ENCODE measurements at regions not wholly inside any gene's neighbourhood (a gene's known extent, or its start where the extent isn't known, plus 50 kb on each side); places are given as distances from the start of the nearest gene placed in this dataset.

GRCh38 chr3:67093305-67093704 is 95.2 kb downstream of the KBTBD8 start:
- no peak for TF ChIP-seq CTCF (IDR thresholded peaks at IDR 0.05)
- no peak for TF ChIP-seq EZH2 (IDR thresholded peaks at IDR 0.05; ENCODE audit: borderline replicate concordance, insufficient read depth, low read depth, low read length, poor library complexity, severe bottlenecking)
- H3K4me2 ChIP-seq (replicated peaks; ENCODE audit: low read depth, low read length, poor library complexity, severe bottlenecking), result no peak overlapping the region
- WGBS (ENCODE audit: insufficient coverage), result no CpG with 5 or more reads among the region's 1 CpG
- no peak overlapping the region for H3K27ac Mint-ChIP-seq
- H3K79me2 ChIP-seq (ENCODE audit: control insufficient read depth, insufficient read depth, low read length), result no peaks in the 10 kb centered on the region
- intact Hi-C loops (cut with micrococcal nuclease), result no loop called here
- no peak overlapping the region for H3K4me3 ChIP-seq (ENCODE audit: control extremely low read depth in 1 of 5, extremely low read depth in 1 of 5, insufficient read depth in 1 of 5, low read depth in 2 of 5, low read length in 4 of 5)
- H3K9ac ChIP-seq (ENCODE audit: low read length), result no peak overlapping the region
- H3K4me3 Mint-ChIP-seq, result no peak overlapping the region
- no peaks in the 10 kb centered on the region for H3K27me3 ChIP-seq (replicated peaks in 1 of 4; ENCODE audit: control extremely low read depth in 1 of 4, control insufficient read depth in 3 of 4, insufficient read depth in 4 of 4, low read length in 3 of 4)
- no peaks in the 10 kb centered on the region for H3K9me3 ChIP-seq (ENCODE audit: control extremely low read depth in 1 of 3, control insufficient read depth in 2 of 3, insufficient read depth in 1 of 3, low read length in 2 of 3)
- no peak for ATAC-seq (ENCODE audit: low read depth)
- DNase-seq, result no peak
- no peaks in the 10 kb centered on the region for H3K9me3 Mint-ChIP-seq (ENCODE audit: insufficient read depth)
- no peak overlapping the region for H3K27ac ChIP-seq (ENCODE audit: low read length in 2 of 2)
- H3K4me1 ChIP-seq (ENCODE audit: control insufficient read depth in 2 of 2, insufficient read depth in 2 of 2, low read length in 2 of 2), result no peaks in the 10 kb centered on the region
- no peaks in the 10 kb centered on the region for H3K4me1 Mint-ChIP-seq
- no peaks in the 10 kb centered on the region for H4K20me1 ChIP-seq (ENCODE audit: control insufficient read depth, insufficient read depth, low read length, poor library complexity, severe bottlenecking)
- no peaks in the 10 kb centered on the region for H3K36me3 ChIP-seq (replicated peaks in 1 of 2; ENCODE audit: control extremely low read depth in 1 of 2, control insufficient read depth in 1 of 2, extremely low read depth in 1 of 2, insufficient read depth in 2 of 2, low read length in 1 of 2)
- no peak overlapping the region for H2AFZ ChIP-seq (ENCODE audit: insufficient read depth, low read depth, low read length, poor library complexity, severe bottlenecking)
- H3K27me3 Mint-ChIP-seq, result peaks cover 4% of the 10 kb centered on the region
- ChIA-PET CTCF (interaction anchor here (0.9 to 1.4 kb wide), 3 partner anchors 16 to 103 kb away, joined by 3 to 5 read pairs (median 3); no protein-coding TSS in a partner anchor), POLR2A (no interaction called here)

- POLR2A ChIA-PET, result no interaction called here
- no peak for TF ChIP-seq EZH2 (IDR thresholded peaks at IDR 0.05; ENCODE audit: borderline replicate concordance, insufficient read depth, low read depth, low read length, poor library complexity, severe bottlenecking)
- no peak for TF ChIP-seq CTCF (IDR thresholded peaks at IDR 0.05)
These were observed 96.1 kb downstream of the KBTBD8 start for GRCh38 chr3:67094167-67094566.

More at GRCh38 chr3:67094167-67094566, 96.1 kb downstream of the KBTBD8 start:
- Histone ChIP-seq H3K36me3 (replicated peaks in 1 of 2; ENCODE audit: control extremely low read depth in 1 of 2, control insufficient read depth in 1 of 2, extremely low read depth in 1 of 2, insufficient read depth in 2 of 2, low read length in 1 of 2) (no peaks in the 10 kb centered on the region), H2AFZ (ENCODE audit: insufficient read depth, low read depth, low read length, poor library complexity, severe bottlenecking) (no peak overlapping the region), H3K27me3 (replicated peaks in 1 of 4; ENCODE audit: control extremely low read depth in 1 of 4, control insufficient read depth in 3 of 4, insufficient read depth in 4 of 4, low read length in 3 of 4) (no peaks in the 10 kb centered on the region), H4K20me1 (ENCODE audit: control insufficient read depth, insufficient read depth, low read length, poor library complexity, severe bottlenecking) (no peaks in the 10 kb centered on the region), H3K4me1 (ENCODE audit: control insufficient read depth in 2 of 2, insufficient read depth in 2 of 2, low read length in 2 of 2) (no peaks in the 10 kb centered on the region), H3K9ac (ENCODE audit: low read length) (no peak overlapping the region), H3K4me2 (replicated peaks; ENCODE audit: low read depth, low read length, poor library complexity, severe bottlenecking) (no peak overlapping the region), H3K79me2 (ENCODE audit: control insufficient read depth, insufficient read depth, low read length) (no peaks in the 10 kb centered on the region), H3K4me3 (ENCODE audit: control extremely low read depth in 1 of 5, extremely low read depth in 1 of 5, insufficient read depth in 1 of 5, low read depth in 2 of 5, low read length in 4 of 5) (no peak overlapping the region), H3K9me3 (ENCODE audit: control extremely low read depth in 1 of 3, control insufficient read depth in 2 of 3, insufficient read depth in 1 of 3, low read length in 2 of 3) (no peaks in the 10 kb centered on the region), H3K27ac (ENCODE audit: low read length in 2 of 2) (no peak overlapping the region)
- CTCF ChIA-PET, result interaction anchor here (1.2 to 2.0 kb wide), 3 partner anchors 20 to 121 kb away, joined by 3 to 7 read pairs (median 3); no protein-coding TSS in a partner anchor
- 94% methylated on average over 5 of the region's 5 CpGs for WGBS (ENCODE audit: insufficient coverage)
- ATAC-seq (ENCODE audit: low read depth) (no peak), DNase-seq (no peak)
- no peaks in the 10 kb centered on the region for H3K9me3 Mint-ChIP-seq (ENCODE audit: insufficient read depth)
- intact Hi-C loops (cut with micrococcal nuclease), result no loop called here
- no peak overlapping the region for H3K4me3 Mint-ChIP-seq
- H3K27ac Mint-ChIP-seq, result no peak overlapping the region
- H3K4me1 Mint-ChIP-seq, result no peaks in the 10 kb centered on the region
- peaks cover 4% of the 10 kb centered on the region for H3K27me3 Mint-ChIP-seq
